A673 (cell line): ENCODE measurements at regions not wholly inside any gene's neighbourhood (a gene's known extent, or its start where the extent isn't known, plus 50 kb on each side); places are given as distances from the start of the nearest gene placed in this dataset.

Source experiments
- BruUV-seq: library from RNA; stranded (reverse); fragments of 400-500 nt; replicated peaks from 2 replicates; lab custom pipeline; 2021; lab: Mats Ljungman, UMichigan
- CTCF ChIA-PET: fragments of 300-600 bp; sonication (Branson Sonifier 250); formaldehyde crosslinking; loops from one replicate; lab custom pipeline; 2022; ENCODE audit warnings: antibody characterized with exemption; lab: Charles Lee
- POLR2A ChIA-PET: fragments of 300-600 bp; sonication (Branson Sonifier 250); formaldehyde crosslinking; loops from one replicate; lab custom pipeline; 2022; ENCODE audit warnings: antibody characterized with exemption; ENCODE audit not compliant: low non-redundant PET; lab: Charles Lee
- DNase-seq: peaks from one replicate; pipeline ENCODE4 v3.0.0-alpha.2; 2015; ENCODE audit warnings: low spot score
- H3K27ac ChIP-seq: fragments of 200-600 bp; sonication (generic); 2 replicates; pipeline ENCODE4 v1.5.1; 2016; ENCODE audit warnings: mixed run types, low read depth, mild to moderate bottlenecking, mixed read lengths, antibody characterized with exemption, low read length; ENCODE audit not compliant: poor library complexity, severe bottlenecking
- H3K27me3 ChIP-seq: fragments of 200-600 bp; sonication (generic); replicated peaks from 2 replicates; pipeline ENCODE4 v1.6.1; 2017; ENCODE audit warnings: mixed run types, low read depth, mild to moderate bottlenecking, mixed read lengths, antibody characterized with exemption, low read length; ENCODE audit not compliant: insufficient read depth, poor library complexity
- H3K36me3 ChIP-seq: fragments of 200-600 bp; sonication (generic); 2 replicates; pipeline ENCODE4 v1.6.1; 2016; ENCODE audit warnings: mixed run types, mild to moderate bottlenecking, mixed read lengths, antibody characterized with exemption, low read length; ENCODE audit not compliant: insufficient read depth, poor library complexity, severe bottlenecking
- H3K4me1 ChIP-seq: fragments of 200-600 bp; sonication (generic); 2 replicates; pipeline ENCODE4 v1.6.1; 2017; ENCODE audit warnings: mixed run types, mild to moderate bottlenecking, mixed read lengths, antibody characterized with exemption, low read length; ENCODE audit not compliant: insufficient read depth, poor library complexity, severe bottlenecking
- H3K4me3 ChIP-seq: fragments of 200-600 bp; sonication (generic); 2 replicates; pipeline ENCODE4 v1.5.1; 2016; ENCODE audit warnings: low read depth, mixed run types, mild to moderate bottlenecking, mixed read lengths, low read length; ENCODE audit not compliant: poor library complexity, severe bottlenecking
- H3K9me3 ChIP-seq: fragments of 200-600 bp; sonication (generic); 2 replicates; pipeline ENCODE4 v1.6.1; 2016; ENCODE audit warnings: mixed run types, low read depth, mild to moderate bottlenecking, mixed read lengths, antibody characterized with exemption, low read length; ENCODE audit not compliant: poor library complexity, severe bottlenecking
- CTCF ChIP-seq: fragments of 300-800, 200-600 bp; sonication (generic); conservative IDR thresholded peaks from 2 replicates; pipeline ENCODE4 v1.5.1; 2017; ENCODE audit warnings: low read depth, mild to moderate bottlenecking, antibody characterized with exemption, low read length, moderate library complexity, mixed read lengths
- EZH2 ChIP-seq: fragments of 200-600 bp; sonication (generic); IDR thresholded peaks from 2 replicates; pipeline ENCODE4 v1.6.1; 2017; ENCODE audit warnings: borderline replicate concordance, low read depth, mild to moderate bottlenecking, mixed read lengths, antibody characterized with exemption, low read length; ENCODE audit not compliant: poor library complexity, severe bottlenecking
- intact Hi-C: fragments of 100-400 bp; cut with micrococcal nuclease; formaldehyde crosslinking; loops from one replicate; pipeline ENCODE4 v1.10.0; 2022; ENCODE audit not compliant: unreplicated experiment

- peaks cover 57% of the 10 kb centered on the region for H3K27me3 ChIP-seq
- TF ChIP-seq EZH2 (no peak), CTCF (no peak)
- no TSS peak for BruUV-seq
- H3K36me3 ChIP-seq, result no peaks in the 10 kb centered on the region
- intact Hi-C loops, result no loop called here
- CTCF ChIA-PET, result no interaction called here
- POLR2A ChIA-PET, result no interaction called here
- H3K9me3 ChIP-seq, result no peaks in the 10 kb centered on the region
- no peak for DNase-seq
- no peak overlapping the region for H3K27ac ChIP-seq
- H3K4me3 ChIP-seq, result no peak overlapping the region
- no peaks in the 10 kb centered on the region for H3K4me1 ChIP-seq
Observed at GRCh38 chr11:131231317-131231940, 139.0 kb upstream of the NTM start.

GRCh38 chr11:131232261-131232660 lies 138.2 kb upstream of the NTM start:
- intact Hi-C loops, result no loop called here
- CTCF ChIA-PET, result interaction anchor here (0.7 kb wide), 1 partner anchor 169 kb away, joined by 3 read pairs; no protein-coding TSS in a partner anchor
- no peak overlapping the region for H3K27ac ChIP-seq
- no peaks in the 10 kb centered on the region for H3K9me3 ChIP-seq
- H3K27me3 ChIP-seq, result peaks cover 55% of the 10 kb centered on the region
- no peak for DNase-seq
- H3K36me3 ChIP-seq, result no peaks in the 10 kb centered on the region
- no peak overlapping the region for H3K4me3 ChIP-seq
- H3K4me1 ChIP-seq, result no peaks in the 10 kb centered on the region
- POLR2A ChIA-PET, result no interaction called here
- BruUV-seq, result no TSS peak
- TF ChIP-seq CTCF (no peak), EZH2 (no peak)

GRCh38 chr11:131234221-131234620 lies 136.2 kb upstream of the NTM start:
- POLR2A ChIA-PET, result no interaction called here
- CTCF ChIA-PET, result no interaction called here

More at GRCh38 chr11:131234221-131234620, 136.2 kb upstream of the NTM start:
- BruUV-seq, result no TSS peak
- no peak overlapping the region for H3K4me3 ChIP-seq
- H3K4me1 ChIP-seq, result no peaks in the 10 kb centered on the region
- H3K9me3 ChIP-seq, result no peaks in the 10 kb centered on the region
- H3K27me3 ChIP-seq, result peaks cover 62% of the 10 kb centered on the region
- no peaks in the 10 kb centered on the region for H3K36me3 ChIP-seq
- intact Hi-C loops, result no loop called here
- no peak for DNase-seq
- TF ChIP-seq CTCF (no peak), EZH2 (no peak)
- no peak overlapping the region for H3K27ac ChIP-seq
